H9 (cell line): ENCODE measurements at regions not wholly inside any gene's neighbourhood (a gene's known extent, or its start where the extent isn't known, plus 50 kb on each side); places are given as distances from the start of the nearest gene placed in this dataset.

Experiments
- DNase-seq: peaks from one replicate; pipeline ENCODE4 v3.0.0-alpha.2; 2017
- H2AFZ ChIP-seq: one replicate; pipeline ENCODE4 v1.6.1; 2013; ENCODE audit warnings: mild to moderate bottlenecking, low read length, control low read depth, moderate library complexity
- H2AK5ac ChIP-seq: 2 replicates; pipeline ENCODE4 v1.6.1; 2013; ENCODE audit warnings: low read length, control low read depth, mixed read lengths; ENCODE audit not compliant: insufficient read length
- H2BK120ac ChIP-seq: one replicate; pipeline ENCODE4 v1.6.1; 2013; ENCODE audit warnings: low read depth, mild to moderate bottlenecking, low read length, control low read depth, inconsistent platforms; ENCODE audit not compliant: poor library complexity, severe bottlenecking
- H2BK12ac ChIP-seq: 2 replicates; pipeline ENCODE4 v1.6.1; 2013; ENCODE audit warnings: low read length, control low read depth, mixed read lengths, low read depth; ENCODE audit not compliant: insufficient read length
- H2BK15ac ChIP-seq: 2 replicates; pipeline ENCODE4 v1.6.1; 2013; ENCODE audit warnings: low read depth, low read length, control low read depth
- H2BK20ac ChIP-seq: one replicate; pipeline ENCODE4 v1.6.1; 2013; ENCODE audit warnings: low read depth, mild to moderate bottlenecking, low read length, control low read depth, inconsistent platforms; ENCODE audit not compliant: poor library complexity, severe bottlenecking
- H2BK5ac ChIP-seq: 2 replicates; pipeline ENCODE4 v1.6.1; 2013; ENCODE audit warnings: low read length, control low read depth, mixed read lengths; ENCODE audit not compliant: insufficient read length
- H3K14ac ChIP-seq: 2 replicates; pipeline ENCODE4 v1.6.1; 2013; ENCODE audit warnings: low read length, control low read depth; ENCODE audit not compliant: insufficient read depth
- H3K18ac ChIP-seq: 2 replicates; pipeline ENCODE4 v1.6.1; 2013; ENCODE audit warnings: low read depth, mild to moderate bottlenecking, mixed read lengths, low read length, control low read depth; ENCODE audit not compliant: insufficient read length
- H3K23ac ChIP-seq: 2 replicates; pipeline ENCODE4 v1.6.1; 2013; ENCODE audit warnings: low read length, control low read depth, mixed read lengths, low read depth; ENCODE audit not compliant: insufficient read length
- H3K23me2 ChIP-seq: 2 replicates; pipeline ENCODE4 v1.6.1; 2013; ENCODE audit warnings: low read depth, mild to moderate bottlenecking, mixed read lengths, low read length, control low read depth; ENCODE audit not compliant: insufficient read length, poor library complexity, severe bottlenecking
- H3K27ac ChIP-seq: 2 replicates; pipeline ENCODE4 v1.5.1; 2013; ENCODE audit warnings: low read length, control low read depth, mixed read lengths, low read depth; ENCODE audit not compliant: insufficient read length
- H3K27me3 ChIP-seq: 2 replicates; pipeline ENCODE4 v1.6.1; 2013; ENCODE audit warnings: low read length, control low read depth, inconsistent platforms; ENCODE audit not compliant: insufficient read depth
- H3K4ac ChIP-seq: 2 replicates; pipeline ENCODE4 v1.6.1; 2013; ENCODE audit warnings: low read depth, mild to moderate bottlenecking, control low read depth, inconsistent platforms, low read length, moderate library complexity
- H3K4me1 ChIP-seq: 2 replicates; pipeline ENCODE4 v1.6.1; 2013; ENCODE audit warnings: low read length, control low read depth, inconsistent platforms; ENCODE audit not compliant: insufficient read depth
- H3K4me2 ChIP-seq: 2 replicates; pipeline ENCODE4 v1.6.1; 2013; ENCODE audit warnings: low read length, control low read depth, mixed read lengths; ENCODE audit not compliant: insufficient read length, insufficient read depth
- H3K56ac ChIP-seq: 2 replicates; pipeline ENCODE4 v1.6.1; 2013; ENCODE audit warnings: low read depth, mild to moderate bottlenecking, mixed read lengths, low read length, control low read depth; ENCODE audit not compliant: insufficient read length
- H3K79me1 ChIP-seq: 2 replicates; pipeline ENCODE4 v1.6.1; 2013; ENCODE audit warnings: low read depth, mild to moderate bottlenecking, moderate library complexity, low read length, control low read depth, inconsistent platforms; ENCODE audit not compliant: insufficient read depth, poor library complexity, severe bottlenecking
- H3K79me2 ChIP-seq: 2 replicates; pipeline ENCODE4 v1.6.1; 2013; ENCODE audit warnings: low read length, control low read depth, inconsistent platforms; ENCODE audit not compliant: insufficient read depth
- H3K9ac ChIP-seq: 2 replicates; pipeline ENCODE4 v1.6.1; 2013; ENCODE audit warnings: low read length, control low read depth, mixed read lengths; ENCODE audit not compliant: insufficient read length; ENCODE audit errors: extremely low read depth
- H3K9me3 ChIP-seq: one replicate; pipeline ENCODE4 v1.6.1; 2013; ENCODE audit warnings: low read depth, low read length, inconsistent platforms; ENCODE audit not compliant: control insufficient read depth
- H3T11ph ChIP-seq: one replicate; pipeline ENCODE4 v1.6.1; 2013; ENCODE audit warnings: mild to moderate bottlenecking, low read length, control low read depth, inconsistent platforms
- H4K20me1 ChIP-seq: one replicate; pipeline ENCODE4 v1.6.1; 2013; ENCODE audit not compliant: control insufficient read depth, insufficient read length, insufficient read depth
- H4K5ac ChIP-seq: 2 replicates; pipeline ENCODE4 v1.6.1; 2013; ENCODE audit warnings: low read depth, mild to moderate bottlenecking, mixed read lengths, low read length, control low read depth; ENCODE audit not compliant: insufficient read length
- H4K8ac ChIP-seq: replicated peaks from 2 replicates; pipeline ENCODE4 v1.6.1; 2013; ENCODE audit warnings: low read length, control low read depth, mixed read lengths, low read depth; ENCODE audit not compliant: insufficient read length
- H4K91ac ChIP-seq: 2 replicates; pipeline ENCODE4 v1.6.1; 2013; ENCODE audit warnings: low read depth, mild to moderate bottlenecking, moderate library complexity, mixed read lengths, low read length, control low read depth; ENCODE audit not compliant: insufficient read length
- H3K27ac Mint-ChIP-seq, 3 experiments: 2 replicates in 2 of 3; 3 replicates in 1 of 3; pipeline ENCODE4 v1.8.0; 2020 to 2021; ENCODE audit warnings: mixed read lengths in 3 of 3, mild to moderate bottlenecking in 1 of 3, moderate library complexity in 1 of 3
- H3K27me3 Mint-ChIP-seq: 2 replicates; pipeline ENCODE4 v1.8.0; 2021; ENCODE audit warnings: low read depth, mild to moderate bottlenecking, moderate library complexity, mixed read lengths
- H3K36me3 Mint-ChIP-seq, 3 experiments: 2 replicates in 2 of 3; 3 replicates in 1 of 3; pipeline ENCODE4 v1.8.0; 2020 to 2021; ENCODE audit warnings: low read depth in 3 of 3, mixed read lengths in 3 of 3; ENCODE audit not compliant: insufficient read depth in 1 of 3
- H3K4me1 Mint-ChIP-seq, 2 experiments: 2 replicates each; pipeline ENCODE4 v1.8.0; 2020; ENCODE audit warnings: mixed read lengths in 2 of 2
- H3K4me3 Mint-ChIP-seq, 2 experiments: 2 replicates in 1 of 2; 3 replicates in 1 of 2; pipeline ENCODE4 v1.8.0; 2020 to 2021; ENCODE audit warnings: mild to moderate bottlenecking in 2 of 2, mixed read lengths in 2 of 2, moderate library complexity in 1 of 2
- H3K9me3 Mint-ChIP-seq, 2 experiments: 2 replicates in 1 of 2; 3 replicates in 1 of 2; pipeline ENCODE4 v1.8.0; 2020; ENCODE audit warnings: mild to moderate bottlenecking in 2 of 2, mixed read lengths in 2 of 2, moderate library complexity in 1 of 2
- CTCF ChIP-seq: fragments of 200-600 bp; sonication (generic); conservative IDR thresholded peaks from 3 replicates; pipeline ENCODE4 v1.8.0; 2021; ENCODE audit warnings: antibody characterized with exemption, mild to moderate bottlenecking
- WGBS: extraction: QIAGEN DNeasy Blood & Tissue Kit; methylation state at CpG from one replicate; pipeline ENCODE4 v1.1.7; 2013; ENCODE audit warnings: missing lambda C conversion rate, low lambda C conversion rate, mixed read lengths; ENCODE audit not compliant: insufficient read length; ENCODE audit errors: extremely low coverage; 5-methylcytosine and 5-hydroxymethylcytosine counted together

GRCh38 chr7:108908456-108908855 is 338.8 kb downstream of the DNAJB9 start:
- no peaks in the 10 kb centered on the region for H3K79me2 ChIP-seq
- no CpG with 5 or more reads among the region's 1 CpG for WGBS

More at GRCh38 chr7:108908456-108908855, 338.8 kb downstream of the DNAJB9 start:
- Mint-ChIP-seq H3K9me3 (no peaks in the 10 kb centered on the region; a peak in 1 of 5 replicates), H3K27me3 (peaks cover 26% of the 10 kb centered on the region), H3K27ac (no peak overlapping the region), H3K4me1 (peaks cover 3 to 5% of the 10 kb centered on the region in 2 experiments; a peak in 2 of 4 replicates), H3K36me3 (no peaks in the 10 kb centered on the region), H3K4me3 (no peak overlapping the region)
- no peaks in the 10 kb centered on the region for H3K27me3 ChIP-seq
- H3K23ac ChIP-seq, result no peak overlapping the region
- H4K91ac ChIP-seq, result no peak overlapping the region
- no peak overlapping the region for H2BK5ac ChIP-seq
- H3K14ac ChIP-seq, result no peak overlapping the region
- H3K79me1 ChIP-seq, result no peaks in the 10 kb centered on the region
- H4K8ac ChIP-seq, result no peak overlapping the region
- no peak overlapping the region for H2BK12ac ChIP-seq
- H3K56ac ChIP-seq, result no peak overlapping the region
- no peak for TF ChIP-seq CTCF
- H2AFZ ChIP-seq, result no peak overlapping the region
- no peak for DNase-seq
- H3T11ph ChIP-seq, result no peak overlapping the region
- H2BK15ac ChIP-seq, result no peak overlapping the region
- no peaks in the 10 kb centered on the region for H3K9me3 ChIP-seq
- no peak overlapping the region for H3K9ac ChIP-seq
- no peak overlapping the region for H3K4me2 ChIP-seq
- H3K4me1 ChIP-seq, result no peaks in the 10 kb centered on the region
- H3K23me2 ChIP-seq, result no peaks in the 10 kb centered on the region
- H3K18ac ChIP-seq, result no peak overlapping the region
- H4K5ac ChIP-seq, result no peak overlapping the region
- H2BK20ac ChIP-seq, result no peak overlapping the region
- H2AK5ac ChIP-seq, result no peak overlapping the region
- no peak overlapping the region for H2BK120ac ChIP-seq
- H3K4ac ChIP-seq, result no peak overlapping the region
- H4K20me1 ChIP-seq, result no peaks in the 10 kb centered on the region
- no peak overlapping the region for H3K27ac ChIP-seq
